DND-41 (cell line): ENCODE measurements at regions not wholly inside any gene's neighbourhood (a gene's known extent, or its start where the extent isn't known, plus 50 kb on each side); places are given as distances from the start of the nearest gene placed in this dataset.

Experiments
- ATAC-seq: fragments of 200-7000 bp; cut with Tn5 transposase; 3 replicates; pipeline ENCODE4 v1.9.1; 2021; ENCODE audit warnings: low read depth; ENCODE audit not compliant: insufficient read depth
- DNase-seq: peaks from one replicate; pipeline ENCODE4 v3.0.0-alpha.2; 2020
- H2AFZ ChIP-seq: 2 replicates; pipeline ENCODE4 v1.6.0; 2012; ENCODE audit warnings: low read depth, low read length
- H3K27ac ChIP-seq: 2 replicates; pipeline ENCODE4 v1.5.1; 2012; ENCODE audit warnings: low read length, inconsistent platforms
- H3K27me3 ChIP-seq: fragments of 200-600 bp; sonication (generic); 2 replicates; pipeline ENCODE4 v1.6.0; 2012; ENCODE audit warnings: low read length, mild to moderate bottlenecking, inconsistent platforms; ENCODE audit not compliant: insufficient read depth, poor library complexity
- H3K36me3 ChIP-seq: 2 replicates; pipeline ENCODE4 v1.5.1; 2012; ENCODE audit warnings: low read length, inconsistent platforms; ENCODE audit not compliant: insufficient read depth
- H3K4me1 ChIP-seq: 2 replicates; pipeline ENCODE4 v1.5.1; 2012; ENCODE audit warnings: mild to moderate bottlenecking, low read length; ENCODE audit not compliant: insufficient read depth
- H3K4me2 ChIP-seq: 2 replicates; pipeline ENCODE4 v1.6.0; 2012; ENCODE audit warnings: mild to moderate bottlenecking, moderate library complexity, low read length, inconsistent platforms; ENCODE audit not compliant: insufficient read depth
- H3K4me3 ChIP-seq, 2 experiments: fragments of 200-600 bp in 1 of 2; shearing (Covaris generic) in 1 of 2; 2 replicates each; pipeline ENCODE4 v1.5.1; 2012 to 2016; ENCODE audit warnings: inconsistent platforms in 2 of 2, low read length in 2 of 2, mild to moderate bottlenecking in 2 of 2, low read depth in 1 of 2, moderate library complexity in 1 of 2
- H3K79me2 ChIP-seq: 2 replicates; pipeline ENCODE4 v1.6.0; 2012; ENCODE audit warnings: low read length, inconsistent platforms; ENCODE audit not compliant: insufficient read depth
- H3K9ac ChIP-seq: 2 replicates; pipeline ENCODE4 v1.6.0; 2012; ENCODE audit warnings: low read depth, mild to moderate bottlenecking, inconsistent platforms, low read length, moderate library complexity
- H3K9me3 ChIP-seq: 2 replicates; pipeline ENCODE4 v1.5.1; 2012; ENCODE audit warnings: low read length, moderate library complexity, mild to moderate bottlenecking, inconsistent platforms; ENCODE audit not compliant: insufficient read depth, severe bottlenecking
- H4K20me1 ChIP-seq: 2 replicates; pipeline ENCODE4 v1.6.0; 2012; ENCODE audit warnings: low read length; ENCODE audit not compliant: insufficient read depth
- CTCF ChIP-seq: IDR thresholded peaks from 2 replicates; pipeline ENCODE4 v1.5.1; 2012; ENCODE audit warnings: borderline replicate concordance, low read length, moderate library complexity, mild to moderate bottlenecking; ENCODE audit not compliant: poor library complexity, severe bottlenecking; ENCODE audit errors: extremely low read depth
- EZH2 ChIP-seq: IDR thresholded peaks from 3 replicates; pipeline ENCODE4 v1.6.1; 2012; ENCODE audit warnings: borderline replicate concordance, low read depth, mild to moderate bottlenecking, moderate library complexity, low read length, inconsistent platforms; ENCODE audit not compliant: severe bottlenecking

- H3K79me2 ChIP-seq, result no peaks in the 10 kb centered on the region
- H4K20me1 ChIP-seq, result no peaks in the 10 kb centered on the region
- H3K9me3 ChIP-seq, result peaks cover 8% of the 10 kb centered on the region
- no peaks in the 10 kb centered on the region for H3K27me3 ChIP-seq
- peaks cover 20% of the 10 kb centered on the region for H3K4me1 ChIP-seq
- H3K4me2 ChIP-seq, result no peak overlapping the region
- no peak overlapping the region for H2AFZ ChIP-seq
- no peak overlapping the region for H3K4me3 ChIP-seq
- ATAC-seq (no peak), DNase-seq (no peak)
- H3K9ac ChIP-seq, result no peak overlapping the region
- no peaks in the 10 kb centered on the region for H3K36me3 ChIP-seq
- no peak for TF ChIP-seq CTCF
- no peak for TF ChIP-seq EZH2
- no peak overlapping the region for H3K27ac ChIP-seq
Observed at GRCh38 chr2:62284980-62285379, 89.1 kb downstream of the B3GNT2 start.

- no peak overlapping the region for H3K9ac ChIP-seq
- peaks cover 8% of the 10 kb centered on the region for H3K9me3 ChIP-seq
- no peaks in the 10 kb centered on the region for H4K20me1 ChIP-seq
- DNase-seq (no peak), ATAC-seq (no peak)
- no peak overlapping the region for H2AFZ ChIP-seq
- TF ChIP-seq CTCF (no peak), EZH2 (no peak)
- peaks cover 20% of the 10 kb centered on the region for H3K4me1 ChIP-seq
- H3K4me3 ChIP-seq, result no peak overlapping the region
- H3K27me3 ChIP-seq, result no peaks in the 10 kb centered on the region
- no peaks in the 10 kb centered on the region for H3K36me3 ChIP-seq
- H3K4me2 ChIP-seq, result no peak overlapping the region
- H3K79me2 ChIP-seq, result no peaks in the 10 kb centered on the region
- no peak overlapping the region for H3K27ac ChIP-seq
Observed at GRCh38 chr2:62284471-62284870, 88.6 kb downstream of the B3GNT2 start.

DNA sequence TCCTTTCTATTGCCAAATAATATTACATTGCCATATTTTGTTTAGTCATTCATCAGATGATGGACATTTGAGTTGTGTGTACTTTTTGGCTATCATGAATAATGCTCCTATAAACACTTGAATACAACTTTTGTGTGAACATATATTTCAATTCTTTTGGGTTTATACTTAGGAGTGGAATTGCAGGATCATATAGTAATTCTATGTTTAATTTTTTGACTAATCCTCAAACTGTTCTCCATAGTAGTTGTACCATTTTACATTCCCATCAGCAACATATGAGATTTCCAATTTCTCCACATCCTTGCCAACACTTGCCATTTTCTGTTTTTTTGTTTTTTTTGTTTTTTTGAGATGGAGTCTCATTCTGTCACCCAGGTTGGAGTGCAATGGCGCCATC is 87.2 kb downstream of the B3GNT2 start:
- H3K27ac ChIP-seq, result no peak overlapping the region
- H3K4me1 ChIP-seq, result peaks cover 7% of the 10 kb centered on the region
- no peak overlapping the region for H3K4me2 ChIP-seq
- no peaks in the 10 kb centered on the region for H3K79me2 ChIP-seq
- no peak overlapping the region for H2AFZ ChIP-seq
- no peaks in the 10 kb centered on the region for H3K36me3 ChIP-seq
- no peak for TF ChIP-seq EZH2
- no peak for TF ChIP-seq CTCF
- peaks cover 15% of the 10 kb centered on the region for H3K9me3 ChIP-seq
- DNase-seq (no peak), ATAC-seq (no peak)
- no peaks in the 10 kb centered on the region for H3K27me3 ChIP-seq
- H3K4me3 ChIP-seq, result no peak overlapping the region
- no peaks in the 10 kb centered on the region for H4K20me1 ChIP-seq
- H3K9ac ChIP-seq, result no peak overlapping the region

- ATAC-seq, result no peak
- Histone ChIP-seq H3K4me1 (no peaks in the 10 kb centered on the region), H3K27ac (no peak overlapping the region), H3K4me2 (no peak overlapping the region), H3K27me3 (no peaks in the 10 kb centered on the region), H3K4me3 (no peak overlapping the region), H2AFZ (no peak overlapping the region), H4K20me1 (no peaks in the 10 kb centered on the region), H3K36me3 (no peaks in the 10 kb centered on the region), H3K9me3 (peaks cover 29% of the 10 kb centered on the region), H3K79me2 (no peaks in the 10 kb centered on the region), H3K9ac (no peak overlapping the region)
- DNase-seq, result no peak
- TF ChIP-seq EZH2, result no peak
- TF ChIP-seq CTCF, result no peak
Observed at GRCh38 chr2:62281663-62282062, 85.7 kb downstream of the B3GNT2 start.
